ENCODE measurements at regions not wholly inside any gene's neighbourhood (a gene's known extent, or its start where the extent isn't known, plus 50 kb on each side); places are given as distances from the start of the nearest gene placed in this dataset.

- DNase-seq (ENCODE audit: insufficient read length, low spot score, missing footprints): no peak
- Histone ChIP-seq H4K20me1 (ENCODE audit: insufficient read depth, low read length) (no peaks in the 10 kb centered on the region), H3K4me3 (ENCODE audit: insufficient read depth, low read length) (no peak overlapping the region), H2AFZ (ENCODE audit: low read length) (no peak overlapping the region), H3K4me2 (ENCODE audit: insufficient read depth, low read length) (no peak overlapping the region), H3K36me3 (ENCODE audit: insufficient read depth, low read length) (no peaks in the 10 kb centered on the region), H3K79me2 (ENCODE audit: insufficient read depth, low read length) (no peaks in the 10 kb centered on the region), H3K4me1 (ENCODE audit: insufficient read depth, low read length) (no peaks in the 10 kb centered on the region), H3K27me3 (ENCODE audit: insufficient read depth, low read length) (no peaks in the 10 kb centered on the region), H3K9me3 (ENCODE audit: low read depth, low read length) (peaks cover 3% of the 10 kb centered on the region), H3K27ac (ENCODE audit: low read depth, low read length) (no peak overlapping the region)
- TF ChIP-seq CTCF (IDR thresholded peaks at IDR 0.05; ENCODE audit: extremely low read depth, low read depth, low read length): no peak
Observed at GRCh38 chr4:178347111-178347510, 904.9 kb upstream of the AGA start.

- Histone ChIP-seq H3K9me3 (ENCODE audit: low read depth, low read length) (peaks cover 3% of the 10 kb centered on the region), H3K4me2 (ENCODE audit: insufficient read depth, low read length) (no peak overlapping the region), H4K20me1 (ENCODE audit: insufficient read depth, low read length) (no peaks in the 10 kb centered on the region), H3K79me2 (ENCODE audit: insufficient read depth, low read length) (no peaks in the 10 kb centered on the region), H3K27ac (ENCODE audit: low read depth, low read length) (no peak overlapping the region), H2AFZ (ENCODE audit: low read length) (no peak overlapping the region), H3K27me3 (ENCODE audit: insufficient read depth, low read length) (no peaks in the 10 kb centered on the region), H3K4me1 (ENCODE audit: insufficient read depth, low read length) (no peaks in the 10 kb centered on the region), H3K4me3 (ENCODE audit: insufficient read depth, low read length) (no peak overlapping the region), H3K36me3 (ENCODE audit: insufficient read depth, low read length) (no peaks in the 10 kb centered on the region)
- no peak for TF ChIP-seq CTCF (IDR thresholded peaks at IDR 0.05; ENCODE audit: extremely low read depth, low read depth, low read length)
- no peak for DNase-seq (ENCODE audit: insufficient read length, low spot score, missing footprints)
Observed at GRCh38 chr4:178349601-178350000, 907.4 kb upstream of the AGA start.

GRCh38 chr4:178351185-178351584 lies 908.9 kb upstream of the AGA start:
- no peak for DNase-seq (ENCODE audit: insufficient read length, low spot score, missing footprints)
- Histone ChIP-seq H3K4me1 (ENCODE audit: insufficient read depth, low read length) (no peaks in the 10 kb centered on the region), H3K36me3 (ENCODE audit: insufficient read depth, low read length) (no peaks in the 10 kb centered on the region), H3K79me2 (ENCODE audit: insufficient read depth, low read length) (no peaks in the 10 kb centered on the region), H3K27me3 (ENCODE audit: insufficient read depth, low read length) (no peaks in the 10 kb centered on the region), H3K27ac (ENCODE audit: low read depth, low read length) (no peak overlapping the region), H3K9me3 (ENCODE audit: low read depth, low read length) (peaks cover 3% of the 10 kb centered on the region), H4K20me1 (ENCODE audit: insufficient read depth, low read length) (no peaks in the 10 kb centered on the region), H3K4me2 (ENCODE audit: insufficient read depth, low read length) (no peak overlapping the region), H3K4me3 (ENCODE audit: insufficient read depth, low read length) (no peak overlapping the region), H2AFZ (ENCODE audit: low read length) (no peak overlapping the region)
- TF ChIP-seq CTCF (IDR thresholded peaks at IDR 0.05; ENCODE audit: extremely low read depth, low read depth, low read length): no peak

GRCh38 chr4:178356725-178357124 lies 914.5 kb upstream of the AGA start:
- Histone ChIP-seq H3K4me2 (ENCODE audit: insufficient read depth, low read length) (no peak overlapping the region), H3K36me3 (ENCODE audit: insufficient read depth, low read length) (no peaks in the 10 kb centered on the region), H3K27me3 (ENCODE audit: insufficient read depth, low read length) (no peaks in the 10 kb centered on the region), H4K20me1 (ENCODE audit: insufficient read depth, low read length) (no peaks in the 10 kb centered on the region), H3K27ac (ENCODE audit: low read depth, low read length) (no peak overlapping the region), H3K79me2 (ENCODE audit: insufficient read depth, low read length) (no peaks in the 10 kb centered on the region), H3K4me1 (ENCODE audit: insufficient read depth, low read length) (no peaks in the 10 kb centered on the region), H3K4me3 (ENCODE audit: insufficient read depth, low read length) (no peak overlapping the region), H3K9me3 (ENCODE audit: low read depth, low read length) (no peaks in the 10 kb centered on the region), H2AFZ (ENCODE audit: low read length) (no peak overlapping the region)
- no peak for DNase-seq (ENCODE audit: insufficient read length, low spot score, missing footprints)
- no peak for TF ChIP-seq CTCF (IDR thresholded peaks at IDR 0.05; ENCODE audit: extremely low read depth, low read depth, low read length)
